Tibial artery (tissue), 4 donors: ENCODE measurements at regions not wholly inside any gene's neighbourhood (a gene's known extent, or its start where the extent isn't known, plus 50 kb on each side); places are given as distances from the start of the nearest gene placed in this dataset.
"Not testable (repeated sequence)": the region's sequence is repeated elsewhere in the genome, so short reads cannot be mapped to it uniquely, and the experiment has no call there.

Experiments used
- DNase-seq, 2 donors: peaks; one replicate each; pipeline ENCODE4 v3.0.0-alpha.2; 2019
- H3K27ac ChIP-seq, 2 donors: fragments of 200-600 bp; sonication (generic) in 1 of 2; 1 replicate in 1 of 2; 2 replicates in 1 of 2; pipeline ENCODE4 v1.5.1; 2018 to 2019; ENCODE audit warnings: mild to moderate bottlenecking in 1 of 2
- H3K27me3 ChIP-seq, 2 donors: fragments of 200-600 bp; sonication (generic) in 1 of 2; one replicate each; pipeline versions ENCODE4 v1.5.1 to v1.6.0; 2016 to 2019
- H3K36me3 ChIP-seq, 3 donors: fragments of 200-600 bp; sonication (generic) in 2 of 3; one replicate each; pipeline ENCODE4 v1.5.1; 2016 to 2019; ENCODE audit warnings: mild to moderate bottlenecking in 2 of 3
- H3K4me1 ChIP-seq, 4 donors: fragments of 200-600 bp; sonication (generic) in 2 of 4; 1 replicate in 3 of 4; 2 replicates in 1 of 4; pipeline ENCODE4 v1.5.1; 2016 to 2019
- H3K4me3 ChIP-seq, 2 donors: fragments of 200-600 bp; sonication (generic) in 1 of 2; 1 replicate in 1 of 2; 2 replicates in 1 of 2; pipeline ENCODE4 v1.5.1; 2018 to 2019; ENCODE audit warnings: mild to moderate bottlenecking in 2 of 2
- H3K9me3 ChIP-seq, 3 donors: fragments of 200-600 bp; sonication (generic) in 1 of 3; one replicate each; pipeline ENCODE4 v1.5.1; 2016 to 2019
- CTCF ChIP-seq, 2 experiments: fragments of 200-600 bp in 1 of 2; fragments of 450-650 bp in 1 of 2; IDR thresholded peaks; one replicate each; pipeline ENCODE4 v1.5.1; 2017 to 2019; ENCODE audit warnings: antibody characterized with exemption in 2 of 2, mild to moderate bottlenecking in 1 of 2, moderate library complexity in 1 of 2
- intact Hi-C: fragments of 100-400 bp; cut with DNase I; formaldehyde crosslinking; loops from one replicate; pipeline ENCODE4 v1.15.0; 2023; ENCODE audit warnings: low total_unique reads

DNA sequence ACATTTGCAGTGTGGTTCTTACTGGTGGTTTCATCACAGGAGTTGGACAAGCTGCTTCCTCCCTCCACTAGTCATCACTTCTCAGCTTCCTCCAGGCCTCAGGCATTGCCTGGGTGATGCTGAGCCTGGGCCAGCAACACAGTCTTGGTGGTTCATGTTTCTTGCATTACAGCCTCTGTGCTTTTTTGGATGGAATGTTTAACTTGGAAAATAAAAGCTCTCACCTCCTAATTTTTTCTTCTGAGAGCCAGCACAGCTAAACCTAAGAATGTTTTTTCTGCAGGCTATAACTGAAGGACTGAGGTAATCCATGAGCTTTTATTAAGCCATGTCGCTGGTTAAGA, 66.1 kb upstream of the RHOU start:
- intact Hi-C loops, result loop anchor here (10.0 kb wide), 5 partner anchors 66 to 816 kb away; partner anchors contain the start of gene RHOU
- Histone ChIP-seq H3K27ac (peak overlapping the region; percentile 67 to 78), H3K4me1 (peaks cover 0 to 28% (median 15%) of the 10 kb centered on the region in 4 donors), H3K4me3 (no peak overlapping the region), H3K27me3 (no peaks in the 10 kb centered on the region), H3K36me3 (no peaks in the 10 kb centered on the region), H3K9me3 (no peaks in the 10 kb centered on the region)
- DNase-seq, result peak; percentile 64 to 81
- no peak for TF ChIP-seq CTCF (IDR thresholded peaks at IDR 0.05)

- not testable (repeated sequence) for DNase-seq
These were observed 54.2 kb upstream of the RHOU start for GRCh38 chr1:228681076-228681565.

GRCh38 chr1:228683428-228683827, 51.9 kb upstream of the RHOU start:
- no peaks in the 10 kb centered on the region for H3K27me3 ChIP-seq
- peaks cover 0 to 10% (median 0%) of the 10 kb centered on the region in 4 donors for H3K4me1 ChIP-seq
- no peaks in the 10 kb centered on the region for H3K9me3 ChIP-seq
- intact Hi-C loops, result no loop called here
- no peak overlapping the region for H3K4me3 ChIP-seq
- TF ChIP-seq CTCF (IDR thresholded peaks at IDR 0.05), result no peak
- no peaks in the 10 kb centered on the region for H3K36me3 ChIP-seq
- no peak overlapping the region for H3K27ac ChIP-seq
- no peak for DNase-seq

More at GRCh38 chr1:228681076-228681565, 54.2 kb upstream of the RHOU start:
- H3K9me3 ChIP-seq, H3K27ac ChIP-seq, H3K36me3 ChIP-seq, H3K27me3 ChIP-seq, intact Hi-C loops, H3K4me3 ChIP-seq: not testable (repeated sequence)
- H3K4me1 ChIP-seq, result peaks cover 0 to 10% (median 0%) of the 10 kb centered on the region in 4 donors

DNA sequence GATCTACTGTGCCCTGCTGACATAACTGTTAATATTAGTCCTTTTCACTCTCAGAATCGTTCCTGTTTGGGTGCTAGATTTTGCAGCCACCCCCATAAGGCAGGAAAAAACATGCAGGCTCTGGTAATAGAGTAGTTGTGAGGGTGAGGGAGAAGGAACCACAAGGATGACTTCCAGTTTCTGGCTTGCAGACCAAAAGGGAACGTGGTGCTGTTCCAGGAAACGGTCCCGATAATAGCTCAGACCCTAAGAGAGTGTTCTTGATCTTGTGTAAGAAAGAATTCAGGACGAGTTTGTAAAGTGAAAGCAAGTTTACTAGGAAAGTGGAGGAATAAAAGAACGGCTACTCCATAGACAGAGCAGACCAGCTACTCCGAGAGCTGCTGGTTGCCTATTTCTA, 50.7 kb upstream of the RHOU start:
- Histone ChIP-seq H3K27me3 (no peaks in the 10 kb centered on the region), H3K4me3 (no peak overlapping the region), H3K36me3 (no peaks in the 10 kb centered on the region), H3K4me1 (peaks cover 0 to 10% (median 0%) of the 10 kb centered on the region in 4 donors), H3K9me3 (no peaks in the 10 kb centered on the region), H3K27ac (peak overlapping the region; percentile 27 to 34)
- intact Hi-C loops, result no loop called here
- DNase-seq, result no peak
- TF ChIP-seq CTCF (IDR thresholded peaks at IDR 0.05), result no peak

DNA sequence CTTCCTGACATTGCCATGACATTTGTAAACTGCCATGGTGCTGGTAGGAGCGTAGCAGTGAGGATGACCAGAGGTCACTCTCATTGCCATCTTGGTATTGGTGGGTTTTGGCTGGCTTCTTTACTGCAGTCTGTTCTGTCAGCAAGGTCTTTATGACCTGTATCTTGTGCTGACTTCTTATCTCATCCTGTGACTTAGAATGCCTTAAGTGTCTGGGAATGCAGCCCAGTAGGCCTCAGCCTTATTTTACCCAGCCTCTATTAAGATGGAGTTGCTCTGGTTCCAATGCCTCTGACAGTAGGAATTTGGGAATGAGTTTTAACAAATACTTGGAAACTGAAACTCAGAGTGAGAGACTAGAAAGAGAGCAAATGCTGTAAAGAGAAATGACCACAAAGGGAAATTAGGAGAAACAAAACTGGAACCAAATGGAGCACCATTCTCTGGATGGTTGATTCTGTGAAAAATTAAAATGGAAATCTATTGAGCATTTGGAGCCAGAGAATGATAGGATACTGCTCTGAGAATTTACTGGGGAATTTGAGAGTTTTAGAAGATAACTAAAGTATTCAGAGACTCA, 50.1 kb upstream of the RHOU start:
- H3K27ac ChIP-seq, result peak overlapping the region; percentile 27 to 34
- peaks cover 0 to 10% (median 0%) of the 10 kb centered on the region in 4 donors for H3K4me1 ChIP-seq
- no peak overlapping the region for H3K4me3 ChIP-seq
- intact Hi-C loops, result no loop called here
- no peak for TF ChIP-seq CTCF (IDR thresholded peaks at IDR 0.05)
- no peaks in the 10 kb centered on the region for H3K27me3 ChIP-seq
- H3K36me3 ChIP-seq, result no peaks in the 10 kb centered on the region
- H3K9me3 ChIP-seq, result no peaks in the 10 kb centered on the region
- DNase-seq, result no peak
